NCI-H510A treated with DMSO at 0.1 percent for 48 hours (cell line): ENCODE measurements at regions not wholly inside any gene's neighbourhood (a gene's known extent, or its start where the extent isn't known, plus 50 kb on each side); places are given as distances from the start of the nearest gene placed in this dataset.
"Not testable (repeated sequence)": the region's sequence is repeated elsewhere in the genome, so short reads cannot be mapped to it uniquely, and the experiment has no call there.

Source experiments
- DNase-seq: peaks from one replicate; lab custom pipeline; 2025; lab: John Stamatoyannopoulos, UW

- no peak for DNase-seq
These were observed 187.6 kb downstream of the TUBA3C start for GRCh38 chr13:18993884-18994660.

GRCh38 chr13:18992791-18993190 lies 188.8 kb downstream of the TUBA3C start:
- DNase-seq, result no peak

- DNase-seq, result no peak
These were observed 190.6 kb downstream of the TUBA3C start for GRCh38 chr13:18991060-18991459.

GRCh38 chr13:18978447-18978846 lies 203.2 kb downstream of the TUBA3C start:
- DNase-seq, result no peak

GRCh38 chr13:18977857-18978256 lies 203.8 kb downstream of the TUBA3C start:
- DNase-seq, result no peak

- DNase-seq, result no peak
These were observed 209.9 kb downstream of the TUBA3C start for GRCh38 chr13:18971576-18972219.

GRCh38 chr13:18965347-18965855 lies 216.2 kb downstream of the TUBA3C start:
- no peak for DNase-seq

- DNase-seq, result no peak
These were observed 216.7 kb downstream of the TUBA3C start for GRCh38 chr13:18964942-18965341.

- not testable (repeated sequence) for DNase-seq
These were observed 217.9 kb downstream of the TUBA3C start for GRCh38 chr13:18963684-18964083.

GRCh38 chr13:18962168-18962734 lies 219.4 kb downstream of the TUBA3C start:
- no peak for DNase-seq

- no peak for DNase-seq
These were observed 220.1 kb downstream of the TUBA3C start for GRCh38 chr13:18961383-18962117.

- no peak for DNase-seq
These were observed 220.9 kb downstream of the TUBA3C start for GRCh38 chr13:18960637-18961227.

- DNase-seq, result no peak
These were observed 221.6 kb downstream of the TUBA3C start for GRCh38 chr13:18959996-18960395.

- no peak for DNase-seq
These were observed 222.4 kb downstream of the TUBA3C start for GRCh38 chr13:18959229-18959628.

- no peak for DNase-seq
These were observed 225.0 kb downstream of the TUBA3C start for GRCh38 chr13:18956473-18957078.

GRCh38 chr13:18954254-18954653 lies 227.4 kb downstream of the TUBA3C start:
- DNase-seq, result no peak

- no peak for DNase-seq
These were observed 228.3 kb downstream of the TUBA3C start for GRCh38 chr13:18953139-18953930.

GRCh38 chr13:18952225-18953016 lies 229.2 kb downstream of the TUBA3C start:
- DNase-seq, result no peak

- DNase-seq, result no peak
These were observed 230.2 kb downstream of the TUBA3C start for GRCh38 chr13:18951412-18951811.

GRCh38 chr13:18949970-18950369 lies 231.7 kb downstream of the TUBA3C start:
- no peak for DNase-seq
